ENCODE measurements at regions not wholly inside any gene's neighbourhood (a gene's known extent, or its start where the extent isn't known, plus 50 kb on each side); places are given as distances from the start of the nearest gene placed in this dataset.
"Not testable (repeated sequence)": the region's sequence is repeated elsewhere in the genome, so short reads cannot be mapped to it uniquely, and the experiment has no call there.

DNA sequence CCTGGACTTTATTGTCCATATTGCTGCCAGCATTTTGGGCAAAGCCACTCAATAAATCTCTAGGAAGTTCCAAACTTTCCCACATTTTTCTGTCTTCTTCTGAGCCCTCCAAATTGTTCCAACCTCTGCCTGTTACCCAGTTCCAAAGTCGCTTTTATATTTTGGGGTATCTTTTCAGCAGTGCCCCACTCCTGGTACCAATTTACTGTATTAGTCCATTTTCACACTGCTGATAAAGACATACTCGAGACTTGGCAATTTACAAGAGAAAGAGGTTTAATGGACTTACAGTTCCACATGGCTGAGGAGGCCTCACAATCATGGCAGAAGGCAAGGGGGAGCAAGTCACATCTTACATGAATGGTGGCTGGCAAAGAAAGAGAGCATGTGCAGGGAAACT is 53.4 kb downstream of the AHSP start:
- DNase-seq (ENCODE audit: low read depth in 3 of 3, low spot score in 1 of 3) = not testable (repeated sequence)

DNA sequence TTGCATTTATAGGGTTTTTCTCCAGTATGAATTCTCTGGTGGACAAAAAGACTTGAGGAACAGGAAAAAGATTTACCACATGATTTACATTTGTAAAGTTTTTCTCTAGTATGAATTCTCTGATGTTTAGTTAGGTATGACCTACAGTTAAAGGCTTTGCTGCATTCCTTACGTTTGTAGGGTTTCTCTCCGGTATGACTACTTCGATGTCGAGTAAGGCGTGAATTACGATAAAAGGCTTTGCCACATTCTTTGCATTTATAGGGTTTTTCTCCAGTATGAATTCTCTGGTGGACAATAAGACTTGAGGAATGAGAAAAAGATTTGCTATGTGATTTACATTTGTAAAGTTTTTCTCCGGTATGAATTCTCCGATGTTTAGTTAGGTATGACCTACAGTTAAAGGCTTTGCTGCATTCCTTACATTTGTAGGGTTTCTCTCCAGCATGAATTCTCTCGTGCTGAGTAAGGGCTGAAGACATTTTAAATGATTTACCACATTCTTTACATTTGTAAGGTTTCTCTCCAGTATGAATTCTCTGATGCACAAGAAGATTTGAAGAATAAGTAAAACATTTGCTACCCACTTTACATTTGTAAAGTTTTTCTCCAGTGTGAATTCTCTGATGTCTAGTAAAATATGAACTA is 74.2 kb downstream of the AHSP start:
- not testable (repeated sequence) for DNase-seq (ENCODE audit: low read depth in 3 of 3, low spot score in 1 of 3)

DNA sequence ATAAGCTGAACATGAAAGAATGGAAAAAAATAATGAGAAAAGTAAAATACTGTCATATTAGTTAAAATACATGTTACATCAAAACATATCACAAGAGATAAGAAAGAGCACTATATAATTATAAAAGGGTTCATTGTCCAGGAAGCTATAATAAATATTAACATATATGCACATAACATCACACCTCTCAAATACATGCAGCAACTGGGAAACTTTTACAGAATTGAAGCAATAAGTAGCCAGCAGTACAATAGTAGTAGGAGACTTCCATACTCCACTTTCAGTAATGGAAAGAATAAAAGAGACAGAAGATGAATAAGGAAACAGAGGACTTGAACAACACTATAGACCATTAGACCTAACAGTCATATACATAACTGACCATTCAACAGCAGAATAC is 90.4 kb downstream of the AHSP start:
- DNase-seq (ENCODE audit: low read depth in 3 of 3, low spot score in 1 of 3) = no peak

DNA sequence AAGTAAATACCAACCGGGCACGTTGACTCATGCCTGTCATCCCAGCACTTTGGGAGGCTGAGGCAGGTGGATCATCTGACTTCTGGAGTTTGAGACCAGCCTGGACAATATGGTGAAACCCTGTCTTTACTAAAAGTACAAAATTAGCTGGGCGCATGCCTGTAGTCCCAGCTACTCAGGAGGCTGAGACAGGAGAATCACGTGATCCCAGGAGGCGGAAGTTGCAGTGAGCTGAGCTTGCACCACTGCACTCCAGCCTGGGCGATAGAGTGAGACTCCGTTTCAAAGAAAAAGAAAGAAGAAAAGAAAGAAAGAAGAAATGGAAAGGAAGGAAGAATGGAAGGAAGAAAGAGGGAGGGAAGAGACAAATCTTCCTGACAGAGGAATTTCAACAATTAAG is 108.7 kb downstream of the AHSP start:
- no peak for DNase-seq (ENCODE audit: low read depth in 3 of 3, low spot score in 1 of 3)

DNA sequence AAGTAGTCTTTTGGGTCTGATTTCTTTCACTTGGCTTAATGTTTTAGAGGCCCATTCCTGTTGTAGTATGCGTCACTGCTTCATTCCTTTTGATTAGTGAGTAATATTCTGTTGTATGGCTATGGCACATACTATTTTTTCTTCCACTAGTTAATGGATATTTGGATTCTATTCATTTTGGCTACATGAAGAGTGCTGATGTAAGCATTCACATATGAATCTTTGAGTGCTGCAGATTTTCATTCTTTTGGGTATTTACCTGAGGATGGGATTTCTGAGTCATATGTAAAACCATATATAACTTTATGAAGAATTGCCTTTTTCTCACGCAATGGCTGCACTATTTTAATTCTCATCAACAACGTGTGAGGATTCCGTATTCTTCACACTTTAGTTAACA is 113.6 kb downstream of the AHSP start:
- no peak for DNase-seq (ENCODE audit: low read depth in 3 of 3, low spot score in 1 of 3)

DNA sequence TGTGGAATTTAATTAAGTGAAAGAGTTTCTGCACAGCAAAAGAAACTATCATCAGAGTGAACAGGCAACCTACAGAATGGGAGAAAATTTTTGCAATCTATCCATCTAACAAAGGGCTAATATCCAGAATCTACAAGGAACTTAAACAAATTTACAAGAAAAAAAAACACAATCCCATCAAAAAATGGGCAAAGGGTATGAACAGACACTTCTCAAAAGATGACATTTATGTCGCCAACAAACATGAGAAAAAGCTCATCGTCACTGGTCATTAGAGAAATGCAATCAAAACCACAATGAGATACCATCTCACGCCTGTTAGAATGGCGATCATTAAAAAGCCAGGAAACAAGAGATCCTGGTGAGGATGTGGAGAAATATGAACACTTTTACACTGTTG is 128.0 kb downstream of the AHSP start:
- DNase-seq (ENCODE audit: low read depth in 3 of 3, low spot score in 1 of 3) = not testable (repeated sequence)

DNA sequence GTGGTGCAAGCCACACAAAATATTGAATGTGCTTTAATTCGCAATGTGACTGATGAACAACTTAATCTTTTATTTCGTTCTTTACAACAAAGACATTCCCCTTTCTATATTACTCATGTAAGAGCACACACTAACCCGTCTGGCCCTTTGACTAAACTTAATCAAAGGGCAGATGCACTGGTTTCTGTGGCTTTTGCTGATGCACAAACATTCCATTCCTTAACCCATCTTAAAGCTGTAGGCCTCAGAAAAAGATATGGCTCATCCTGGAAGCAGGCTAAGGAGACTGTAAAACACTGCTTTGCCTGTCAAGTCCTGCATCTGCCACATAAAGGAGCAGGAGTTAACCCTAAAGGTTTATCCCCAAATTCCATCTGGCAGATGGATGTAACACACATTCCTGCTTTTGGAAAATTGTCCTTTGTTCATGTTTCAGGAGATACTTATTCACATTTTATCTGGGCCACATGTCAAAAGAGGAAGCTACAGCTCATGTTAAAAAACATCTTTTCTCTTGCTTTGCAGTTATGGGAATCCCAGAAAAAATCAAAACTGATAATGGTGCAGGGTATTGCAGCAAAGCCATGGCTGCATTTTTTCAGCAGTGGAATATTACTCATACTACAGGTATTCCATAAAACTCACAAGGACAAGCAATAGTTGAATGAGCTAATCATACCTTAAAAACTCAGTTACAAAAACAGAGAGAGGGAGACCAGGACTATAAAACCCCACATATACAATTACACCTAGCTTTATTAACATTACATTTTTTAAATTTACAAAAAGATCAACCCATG is 137.2 kb downstream of the AHSP start:
- no peak for DNase-seq (ENCODE audit: low read depth in 3 of 3, low spot score in 1 of 3)

DNA sequence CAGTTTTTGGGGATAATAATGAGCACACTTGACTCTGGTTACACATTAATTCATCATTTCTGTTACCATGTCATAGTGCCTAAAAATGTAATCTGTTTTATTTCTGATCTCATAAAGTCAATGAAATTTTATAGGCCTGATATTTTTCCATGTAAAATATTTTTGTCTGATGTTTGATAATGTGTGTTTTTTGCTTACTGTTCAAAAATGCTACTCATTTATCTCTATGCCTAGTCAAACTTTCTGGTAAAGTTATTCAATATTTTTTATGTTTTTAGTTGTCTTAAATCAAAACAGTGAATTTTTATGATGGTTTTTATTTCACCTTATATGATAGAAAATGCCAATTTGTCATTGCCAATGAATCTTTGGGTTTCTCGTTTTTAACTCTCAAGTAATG is 147.0 kb downstream of the AHSP start:
- DNase-seq (ENCODE audit: low read depth in 3 of 3, low spot score in 1 of 3) = no peak

DNA sequence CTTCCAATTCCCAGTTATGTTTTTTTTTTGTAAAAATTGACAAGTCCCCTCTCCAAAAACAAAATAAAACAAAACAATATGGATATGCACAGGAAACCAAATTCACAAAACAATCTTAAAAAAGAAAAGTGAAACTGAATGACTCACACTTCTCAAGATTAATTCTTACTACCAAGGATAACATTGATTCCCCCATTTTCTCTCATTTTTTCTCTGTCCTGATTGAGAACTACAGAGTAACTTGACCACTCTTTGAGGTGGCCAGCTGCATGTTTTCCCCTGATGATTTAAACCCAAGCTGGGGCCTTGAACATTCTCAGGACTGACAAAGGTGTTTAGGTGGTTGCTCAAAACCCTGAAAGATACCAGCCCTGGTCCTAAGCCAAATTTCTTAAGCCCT is 149.0 kb downstream of the AHSP start:
- DNase-seq (ENCODE audit: low read depth in 3 of 3, low spot score in 1 of 3) = no peak

DNA sequence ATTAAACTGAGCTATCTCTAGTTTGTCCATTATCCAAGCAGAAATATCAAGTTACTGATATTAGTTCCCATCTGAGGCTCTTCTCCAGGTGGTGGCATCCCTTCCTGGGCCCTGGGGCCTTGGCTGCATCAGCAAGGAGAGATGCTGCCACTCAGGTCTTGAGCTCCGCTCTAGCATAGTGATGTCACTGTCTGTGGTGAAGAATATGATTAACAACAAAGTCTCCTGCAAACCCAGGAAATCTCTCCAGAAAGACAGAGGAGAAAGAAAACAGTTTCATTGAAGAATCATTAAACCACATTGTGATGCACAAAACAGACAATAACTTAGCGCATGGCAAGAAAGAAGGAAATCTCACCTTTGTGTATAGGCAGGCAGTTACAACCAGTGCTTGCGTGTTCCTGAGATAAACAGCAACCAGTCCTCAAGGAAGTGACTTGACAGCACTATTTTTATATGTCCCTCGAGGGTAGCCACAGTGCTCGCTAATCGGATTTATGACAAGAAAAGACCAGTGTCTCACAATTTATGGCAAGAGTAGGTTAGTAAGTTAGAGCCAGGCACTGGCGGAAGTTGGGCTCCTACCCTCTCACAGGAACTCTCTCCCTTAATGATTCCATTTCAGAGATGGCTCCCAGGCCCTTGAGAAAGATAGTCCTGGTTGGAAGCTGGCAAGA is 151.1 kb downstream of the AHSP start:
- DNase-seq (ENCODE audit: low read depth in 3 of 3, low spot score in 1 of 3) = no peak

DNA sequence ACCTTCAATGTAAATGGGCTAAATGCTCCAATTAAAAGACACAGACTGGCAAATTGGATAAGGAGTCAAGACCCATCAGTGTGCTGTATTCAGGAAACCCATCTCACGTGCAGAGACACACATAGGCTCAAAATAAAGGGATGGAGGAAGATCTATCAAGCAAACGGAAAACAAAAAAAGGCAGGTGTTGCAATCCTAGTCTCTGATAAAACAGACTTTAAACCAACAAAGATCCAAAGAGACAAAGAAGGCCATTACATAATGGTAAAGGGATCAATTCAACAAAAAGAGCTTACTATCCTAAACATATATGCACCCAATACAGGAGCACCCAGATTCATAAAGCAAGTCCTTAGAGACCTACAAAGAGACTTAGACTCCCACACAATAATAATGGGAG is 161.6 kb downstream of the AHSP start:
- not testable (repeated sequence) for DNase-seq (ENCODE audit: low read depth in 3 of 3, low spot score in 1 of 3)

DNA sequence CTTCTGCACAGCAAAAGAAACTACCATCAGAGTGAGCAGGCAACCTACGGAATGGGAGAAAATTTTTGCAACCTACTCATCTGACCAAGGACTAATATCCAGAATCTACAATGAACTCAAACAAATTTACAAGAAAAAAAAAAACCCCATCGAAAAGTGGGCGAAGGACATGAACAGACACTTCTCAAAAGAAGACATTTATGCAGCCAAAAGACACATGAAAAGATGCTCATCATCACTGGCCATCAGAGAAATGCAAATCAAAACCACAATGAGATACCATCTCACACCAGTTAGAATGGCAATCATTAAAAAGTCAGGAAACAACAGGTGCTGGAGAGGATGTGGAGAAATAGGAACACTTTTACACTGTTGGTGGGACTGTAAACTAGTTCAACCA is 164.6 kb downstream of the AHSP start:
- DNase-seq (ENCODE audit: low read depth in 3 of 3, low spot score in 1 of 3) = not testable (repeated sequence)

DNA sequence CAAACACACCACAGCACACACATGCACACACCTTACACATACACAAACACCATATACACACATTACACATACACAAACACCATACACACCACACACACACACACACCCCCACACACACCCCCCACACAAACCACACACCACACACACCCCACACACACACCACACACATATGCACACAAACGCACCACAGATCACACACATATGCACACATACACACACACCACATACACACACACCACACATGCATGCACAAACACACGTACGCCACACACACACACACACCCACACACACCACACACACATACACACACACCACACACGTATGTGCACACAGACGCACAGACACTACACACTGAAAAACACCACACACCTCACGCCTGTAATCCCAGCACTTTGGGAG is 166.0 kb downstream of the AHSP start:
- DNase-seq (ENCODE audit: low read depth in 3 of 3, low spot score in 1 of 3) = no peak

DNA sequence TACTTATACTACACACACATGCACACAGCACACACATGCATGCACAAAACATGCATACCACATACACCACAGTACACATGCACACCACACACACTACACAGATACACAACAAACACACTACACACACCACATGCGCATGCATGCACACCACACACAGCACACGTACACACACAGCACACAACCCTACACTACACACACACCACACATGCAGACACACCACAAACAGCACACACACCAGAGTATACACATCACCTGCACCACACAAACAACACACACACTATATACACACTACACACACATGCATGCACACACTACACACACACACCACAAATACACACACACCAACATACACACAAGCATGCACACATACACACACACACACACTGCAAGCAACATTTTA is 166.8 kb downstream of the AHSP start:
- no peak for DNase-seq (ENCODE audit: low read depth in 3 of 3, low spot score in 1 of 3)

DNA sequence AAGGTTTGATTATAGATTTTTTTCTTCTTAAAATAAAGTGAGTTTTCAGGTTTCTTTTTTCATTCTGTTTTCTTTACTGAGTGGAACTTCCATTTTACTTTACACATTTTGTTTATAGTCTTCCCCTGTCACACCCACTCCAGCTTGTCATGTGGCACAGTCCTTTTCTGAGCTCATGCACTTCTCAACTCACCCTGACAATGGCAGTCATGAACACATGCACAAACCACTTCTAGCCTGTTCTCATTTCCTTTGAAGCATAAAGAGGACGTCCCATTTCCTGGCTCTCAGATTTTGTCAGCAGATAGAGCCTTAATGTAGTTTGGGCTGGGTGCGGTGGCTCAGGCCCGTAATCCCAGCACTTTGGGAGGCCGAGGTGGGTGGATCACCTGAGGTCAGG is 168.0 kb downstream of the AHSP start:
- DNase-seq (ENCODE audit: low read depth in 3 of 3, low spot score in 1 of 3) = no peak

DNA sequence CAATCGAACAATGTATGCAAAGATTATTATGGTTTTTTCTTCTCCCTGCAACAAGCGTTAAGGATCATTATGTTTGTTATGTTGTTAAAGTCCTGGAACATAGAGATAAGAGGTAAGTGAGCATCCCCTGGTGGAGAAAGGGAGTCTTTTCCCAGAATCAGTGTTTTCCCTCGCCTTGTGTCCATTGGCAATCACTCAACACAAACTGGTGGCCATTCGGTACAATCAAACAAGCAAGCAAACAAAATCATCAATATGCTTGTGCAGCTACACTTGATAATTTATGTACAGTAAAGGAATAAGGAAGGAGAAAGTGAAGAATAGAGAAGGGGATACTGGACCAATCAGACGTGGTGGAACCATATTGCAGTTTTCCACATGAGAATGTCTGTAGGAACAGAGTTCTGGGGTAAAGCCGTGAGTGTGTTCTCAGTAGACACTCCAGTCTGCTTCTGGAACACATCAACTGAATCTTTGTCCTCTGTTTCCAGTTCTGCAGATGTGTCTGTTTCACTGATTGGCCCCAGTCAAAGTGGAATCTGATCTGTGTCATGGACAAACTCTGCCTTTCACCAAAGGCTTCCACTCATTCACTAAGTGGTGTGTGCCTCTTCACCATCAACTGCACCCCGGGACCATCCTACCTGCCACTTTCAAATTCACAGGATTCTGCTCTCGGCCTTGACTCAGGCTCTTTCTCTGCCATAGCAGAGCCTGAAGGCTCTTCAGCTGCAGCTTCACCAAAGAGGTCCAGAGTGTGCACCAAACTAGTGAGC is 169.5 kb downstream of the AHSP start:
- DNase-seq (ENCODE audit: low read depth in 3 of 3, low spot score in 1 of 3) = no peak

DNA sequence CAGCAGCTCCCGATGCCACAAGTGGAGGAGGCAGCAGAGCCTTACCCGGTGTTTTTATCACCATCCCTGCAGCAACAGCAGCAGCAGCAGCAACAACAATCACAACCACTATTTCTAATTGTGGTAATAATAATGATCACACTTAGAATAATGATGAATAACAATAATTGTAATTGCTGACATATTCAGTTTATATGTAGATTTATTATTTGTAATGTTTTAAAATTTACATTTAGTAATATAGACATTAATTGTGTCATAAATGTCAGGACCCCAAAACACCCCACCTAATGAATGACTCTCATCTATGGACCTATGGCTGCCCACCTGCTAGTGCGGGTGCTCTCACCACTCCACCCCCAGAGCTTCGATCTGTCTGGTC is 170.0 kb downstream of the AHSP start:
- DNase-seq (ENCODE audit: low read depth in 3 of 3, low spot score in 1 of 3) = no peak

DNA sequence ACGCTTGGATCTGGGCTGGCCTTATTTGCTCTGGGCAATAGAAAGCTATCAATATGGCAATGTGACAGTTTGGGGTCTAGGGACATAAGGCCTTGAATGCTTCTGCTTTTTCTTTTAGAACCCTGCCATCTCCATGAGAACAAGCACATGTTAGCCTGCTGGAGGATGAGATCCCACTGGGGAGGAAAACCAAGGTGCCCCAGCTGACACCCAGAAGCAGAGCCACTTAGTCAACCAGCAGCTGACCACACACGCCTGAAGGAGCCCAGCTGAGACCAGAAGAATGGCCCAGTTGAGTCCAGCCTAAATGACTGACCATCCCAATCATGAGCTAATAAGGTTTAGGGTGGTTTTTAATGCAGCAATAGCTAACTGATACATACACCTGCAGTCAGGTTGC is 171.2 kb downstream of the AHSP start:
- no peak for DNase-seq (ENCODE audit: low read depth in 3 of 3, low spot score in 1 of 3)

DNA sequence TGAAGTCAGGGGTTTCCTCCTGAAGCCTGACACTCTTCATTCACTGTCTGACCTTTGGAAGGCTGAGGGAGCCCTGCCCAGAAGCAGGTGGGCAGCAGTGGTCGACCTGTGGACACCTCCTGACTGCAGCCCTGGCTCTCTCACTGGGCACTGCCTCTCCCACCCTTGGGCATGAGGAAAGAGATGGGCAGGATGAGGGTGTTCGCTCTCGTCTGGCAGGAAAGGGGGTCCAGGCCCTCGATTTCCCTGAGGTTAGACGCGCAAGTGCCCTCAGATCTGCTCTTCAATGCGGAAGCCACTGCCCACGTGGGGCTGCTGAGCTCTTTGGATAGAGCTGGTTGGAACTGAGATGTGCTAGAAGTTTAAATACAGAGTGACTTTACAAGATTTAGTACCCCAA is 171.9 kb downstream of the AHSP start:
- no peak for DNase-seq (ENCODE audit: low read depth in 3 of 3, low spot score in 1 of 3)

DNA sequence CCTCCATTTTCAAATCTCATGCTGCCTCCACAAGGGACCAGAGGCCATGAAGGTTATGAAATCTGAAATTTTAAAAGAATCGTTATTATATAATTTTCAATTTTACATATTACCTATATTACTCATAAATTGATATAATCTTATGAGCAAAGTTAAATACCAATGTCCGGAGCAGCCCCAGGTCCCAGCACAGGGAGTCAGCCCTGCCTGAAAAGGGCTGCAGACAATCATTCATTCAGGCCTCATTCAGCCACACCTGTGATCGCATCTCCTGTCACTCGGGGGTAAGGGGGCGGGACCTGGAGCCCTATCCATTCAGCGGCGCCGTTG is 172.5 kb downstream of the AHSP start:
- DNase-seq (ENCODE audit: low read depth in 3 of 3, low spot score in 1 of 3) = no peak

DNA sequence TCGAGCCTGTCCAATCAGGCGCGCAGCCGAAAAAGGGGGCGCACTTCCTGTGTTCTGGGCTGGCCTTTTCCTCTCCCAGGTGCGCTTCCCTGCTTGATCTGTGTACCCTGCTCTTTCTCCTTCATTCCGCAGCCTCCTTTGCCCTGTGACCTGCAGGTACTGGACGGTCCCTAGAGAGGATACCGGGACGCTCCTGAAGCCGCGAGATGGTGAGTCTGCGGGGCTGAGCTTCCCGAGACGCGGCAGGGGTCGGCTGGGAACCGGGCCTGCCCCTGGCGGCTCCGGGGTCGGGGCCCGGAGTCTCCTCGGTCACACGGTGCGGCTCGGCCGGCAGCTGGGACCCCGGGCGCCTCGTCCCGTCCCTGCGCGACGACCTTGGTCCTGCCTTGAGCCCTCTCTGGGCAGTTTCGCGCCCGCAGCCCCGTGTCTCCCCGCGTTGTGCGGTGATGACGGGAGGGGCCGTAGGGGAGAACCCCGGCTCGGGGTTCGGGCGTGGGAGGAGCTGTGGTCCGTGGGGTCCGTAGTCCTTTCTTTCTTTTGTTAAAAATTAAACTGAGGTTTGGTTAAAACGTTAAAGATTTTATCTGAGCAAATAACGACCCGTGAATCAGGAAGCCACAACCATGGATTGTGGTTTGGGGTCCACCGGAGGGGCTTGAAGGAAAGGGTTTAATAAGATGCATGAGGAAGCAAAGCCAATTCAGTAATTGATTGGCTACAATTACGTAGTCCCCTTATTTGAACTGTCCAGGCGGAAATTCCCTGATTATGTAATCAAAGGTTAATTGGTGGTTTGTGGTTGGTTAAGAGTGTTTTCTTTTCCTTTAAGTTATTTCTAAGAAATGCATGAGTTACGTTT is 172.8 kb upstream of the ZNF267 start:
- DNase-seq (ENCODE audit: low read depth in 3 of 3, low spot score in 1 of 3) = peak; percentile 59 to 77 (median 65)
